Left ventricle myocardium inferior (tissue), 1 donor: ENCODE measurements at regions not wholly inside any gene's neighbourhood (a gene's known extent, or its start where the extent isn't known, plus 50 kb on each side); places are given as distances from the start of the nearest gene placed in this dataset.

ENCODE experiments used
- DNase-seq: peaks from one replicate; pipeline ENCODE4 v3.0.0-alpha.2; 2020
- H3K27ac ChIP-seq: fragments of 200-600 bp; replicated peaks from 2 replicates; pipeline ENCODE4 v1.8.0; 2021
- H3K27me3 ChIP-seq: fragments of 200-600 bp; 2 replicates; pipeline ENCODE4 v1.8.0; 2021; ENCODE audit warnings: low read depth
- H3K36me3 ChIP-seq: fragments of 200-600 bp; 2 replicates; pipeline ENCODE4 v1.8.0; 2021
- H3K4me1 ChIP-seq: fragments of 200-600 bp; 2 replicates; pipeline ENCODE4 v1.8.0; 2021
- H3K4me3 ChIP-seq: fragments of 200-600 bp; 2 replicates; pipeline ENCODE4 v1.8.0; 2021; ENCODE audit warnings: mild to moderate bottlenecking, moderate library complexity
- H3K9me3 ChIP-seq: fragments of 200-600 bp; replicated peaks from 2 replicates; pipeline ENCODE4 v1.8.0; 2021
- CTCF ChIP-seq: fragments of 200-600 bp; IDR thresholded peaks from 2 replicates; pipeline ENCODE4 v1.8.0; 2021; ENCODE audit warnings: antibody characterized with exemption, mild to moderate bottlenecking, borderline replicate concordance
- intact Hi-C: fragments of 100-400 bp; cut with micrococcal nuclease; formaldehyde crosslinking; loops from one replicate; pipeline ENCODE4 v1.11.0; 2022
- donor health status: DM: no; HTN: yes; CAD: no; lungs with severe emphysema.

GRCh38 chr13:54953786-54954185 is 1925.2 kb downstream of the OLFM4 start:
- intact Hi-C loops = no loop called here
- no peak for TF ChIP-seq CTCF
- H3K9me3 ChIP-seq = peaks cover 9% of the 10 kb centered on the region
- H3K4me1 ChIP-seq = no peaks in the 10 kb centered on the region
- H3K27me3 ChIP-seq = no peaks in the 10 kb centered on the region
- no peaks in the 10 kb centered on the region for H3K36me3 ChIP-seq
- no peak overlapping the region for H3K4me3 ChIP-seq
- no peak for DNase-seq
- no peak overlapping the region for H3K27ac ChIP-seq

DNA sequence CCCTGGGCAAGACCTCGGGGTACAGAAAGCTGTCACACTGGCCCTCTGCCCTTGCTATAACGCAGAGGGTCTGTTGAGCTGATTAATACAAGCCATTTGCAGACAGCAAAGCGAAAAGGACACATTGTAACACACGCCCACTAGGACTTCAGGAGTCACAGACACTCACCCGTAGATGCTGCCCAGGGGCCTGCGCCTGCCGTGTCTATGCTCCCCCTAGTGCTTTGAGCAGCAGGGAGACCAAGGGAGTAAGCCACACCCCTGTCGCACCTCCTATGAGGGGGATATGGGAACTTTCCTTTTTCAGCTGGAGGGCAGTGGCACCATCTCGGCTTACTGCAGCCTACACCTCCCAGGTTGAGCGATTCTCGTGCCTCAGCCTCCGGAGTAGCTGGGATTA is 1930.2 kb downstream of the OLFM4 start:
- no peak for DNase-seq
- TF ChIP-seq CTCF = no peak
- H3K27me3 ChIP-seq = no peaks in the 10 kb centered on the region
- no peak overlapping the region for H3K27ac ChIP-seq
- intact Hi-C loops = no loop called here
- no peaks in the 10 kb centered on the region for H3K4me1 ChIP-seq
- H3K9me3 ChIP-seq = peaks cover 52% of the 10 kb centered on the region
- no peak overlapping the region for H3K4me3 ChIP-seq
- no peaks in the 10 kb centered on the region for H3K36me3 ChIP-seq

DNA sequence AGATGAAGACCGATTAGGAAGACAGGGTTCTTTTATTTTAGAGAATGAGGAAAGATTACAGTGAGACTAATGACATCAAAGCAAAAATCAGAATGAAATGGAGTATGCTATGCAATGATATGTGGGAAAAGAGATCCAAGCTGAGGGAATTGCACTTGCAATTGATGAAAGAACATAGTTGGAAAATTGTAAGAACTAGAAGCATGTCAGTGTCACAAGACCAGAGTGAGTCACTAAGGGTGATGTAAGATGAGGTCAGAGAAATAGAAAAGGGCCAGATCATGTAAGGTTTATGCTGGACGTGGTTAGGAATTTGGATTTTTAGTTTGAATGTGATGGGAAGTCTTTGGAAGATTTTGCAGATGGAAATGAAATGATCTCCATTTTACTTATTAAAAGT is 1937.3 kb downstream of the OLFM4 start:
- Histone ChIP-seq H3K27ac (no peak overlapping the region), H3K4me1 (no peaks in the 10 kb centered on the region), H3K27me3 (no peaks in the 10 kb centered on the region), H3K9me3 (peaks cover 30% of the 10 kb centered on the region), H3K4me3 (no peak overlapping the region), H3K36me3 (no peaks in the 10 kb centered on the region)
- TF ChIP-seq CTCF = no peak
- DNase-seq = no peak
- intact Hi-C loops = no loop called here

- TF ChIP-seq CTCF = no peak
Measured at GRCh38 chr13:54972838-54973237, 1944.2 kb downstream of the OLFM4 start.

DNA sequence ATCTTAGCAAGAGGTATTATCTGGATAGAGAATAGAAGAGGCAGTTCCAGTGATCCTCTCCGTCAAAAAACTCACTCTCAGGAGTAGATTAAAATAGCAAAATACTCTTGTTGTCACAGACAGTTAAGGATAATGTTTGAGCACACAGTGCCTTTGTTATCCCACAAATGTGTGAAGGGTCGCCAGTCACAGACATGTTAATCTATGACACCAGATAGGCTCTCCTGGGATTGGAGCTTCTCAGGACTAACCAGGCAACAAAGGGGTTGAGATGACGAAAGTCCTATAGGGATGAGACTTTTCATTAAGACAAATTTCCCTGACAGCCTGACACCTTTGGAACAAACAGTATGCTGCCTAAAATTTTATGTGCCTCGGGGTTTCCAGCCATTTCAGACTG is 1947.1 kb downstream of the OLFM4 start:
- TF ChIP-seq CTCF = no peak
- H3K4me1 ChIP-seq = no peaks in the 10 kb centered on the region
- no peak overlapping the region for H3K27ac ChIP-seq
- H3K9me3 ChIP-seq = no peaks in the 10 kb centered on the region
- H3K27me3 ChIP-seq = no peaks in the 10 kb centered on the region
- no peak for DNase-seq
- H3K4me3 ChIP-seq = no peak overlapping the region
- intact Hi-C loops = no loop called here
- H3K36me3 ChIP-seq = no peaks in the 10 kb centered on the region

More at GRCh38 chr13:54972838-54973237, 1944.2 kb downstream of the OLFM4 start:
- no peak for DNase-seq
- no peak overlapping the region for H3K27ac ChIP-seq
- H3K27me3 ChIP-seq = no peaks in the 10 kb centered on the region
- no peak overlapping the region for H3K4me3 ChIP-seq
- intact Hi-C loops = no loop called here
- H3K4me1 ChIP-seq = no peaks in the 10 kb centered on the region
- H3K36me3 ChIP-seq = no peaks in the 10 kb centered on the region
- no peaks in the 10 kb centered on the region for H3K9me3 ChIP-seq

DNA sequence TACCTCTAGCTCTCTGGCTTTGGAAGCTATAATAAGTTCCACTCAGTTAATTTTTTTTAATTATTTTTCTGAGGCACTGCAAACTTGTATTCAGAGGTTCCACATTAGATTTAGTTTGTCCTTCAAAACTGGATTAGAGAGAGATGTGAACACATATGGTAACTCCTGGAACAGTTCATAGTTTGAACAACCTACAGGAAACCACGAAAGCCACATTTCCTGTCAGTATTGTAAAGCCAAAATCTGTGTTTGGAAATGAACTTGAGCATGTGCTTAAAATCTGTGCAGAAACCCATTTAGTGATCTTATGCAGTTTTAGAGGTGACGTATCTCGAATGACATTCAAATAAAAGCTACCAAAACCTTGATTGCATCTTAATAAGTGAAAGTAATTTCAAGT is 1952.0 kb downstream of the OLFM4 start:
- no peaks in the 10 kb centered on the region for H3K27me3 ChIP-seq
- intact Hi-C loops = no loop called here
- no peak overlapping the region for H3K4me3 ChIP-seq
- no peak for TF ChIP-seq CTCF
- H3K36me3 ChIP-seq = no peaks in the 10 kb centered on the region
- no peak overlapping the region for H3K27ac ChIP-seq
- H3K9me3 ChIP-seq = no peaks in the 10 kb centered on the region
- DNase-seq = no peak
- H3K4me1 ChIP-seq = no peaks in the 10 kb centered on the region
